ENCODE measurements at regions not wholly inside any gene's neighbourhood (a gene's known extent, or its start where the extent isn't known, plus 50 kb on each side); places are given as distances from the start of the nearest gene placed in this dataset.

DNA sequence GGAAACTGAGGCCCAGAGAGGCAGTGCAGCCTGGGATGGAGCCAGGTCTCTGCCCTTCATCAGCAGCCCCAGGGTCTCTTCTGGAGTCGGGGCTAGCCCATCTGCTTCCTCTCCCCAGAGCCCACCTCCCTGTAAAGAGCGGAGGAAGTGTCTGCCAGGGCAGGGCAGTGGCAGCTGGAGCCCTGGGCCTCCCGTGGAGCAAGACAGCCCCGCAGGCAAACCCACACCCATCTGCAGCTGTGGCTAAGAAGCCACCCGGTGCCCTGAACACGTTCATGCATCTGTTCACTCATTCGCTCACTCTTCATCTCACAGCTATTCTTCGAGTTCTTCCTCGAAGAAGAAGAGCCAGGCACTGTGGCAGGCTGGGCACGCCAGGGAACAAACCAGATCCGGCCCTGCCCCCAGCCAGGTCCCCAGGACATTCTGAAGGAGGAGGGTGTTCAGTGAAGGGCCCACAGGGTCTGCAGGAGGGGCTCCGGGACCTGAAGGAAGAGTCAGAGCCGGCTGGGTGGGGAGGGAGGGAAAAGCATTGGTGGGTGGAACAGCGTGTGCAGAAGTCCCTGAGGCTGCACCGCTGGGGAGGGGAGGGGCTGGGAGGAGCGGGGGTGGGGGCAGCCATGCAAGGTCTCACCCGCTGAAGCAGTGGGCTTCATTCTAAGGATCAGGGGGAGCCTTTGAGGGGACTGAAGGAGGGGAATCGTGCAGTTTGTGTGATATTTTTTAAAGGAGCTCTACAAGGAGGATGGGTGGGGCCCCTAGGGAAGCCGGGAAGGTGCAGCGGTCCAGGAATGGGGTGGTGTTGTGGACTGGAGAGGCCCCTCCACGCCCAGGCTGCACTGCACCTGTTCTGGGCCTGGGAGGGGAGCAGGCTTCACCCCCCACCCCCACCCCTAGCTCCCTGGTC, 99.1 kb downstream of the UNCX start:
- in situ Hi-C loops (cut with HindIII; ENCODE audit: low sequenced_read_pairs) = no loop called here
- DNase-seq (ENCODE audit: low read depth) = no peak
- TF ChIP-seq, protein P1, sequence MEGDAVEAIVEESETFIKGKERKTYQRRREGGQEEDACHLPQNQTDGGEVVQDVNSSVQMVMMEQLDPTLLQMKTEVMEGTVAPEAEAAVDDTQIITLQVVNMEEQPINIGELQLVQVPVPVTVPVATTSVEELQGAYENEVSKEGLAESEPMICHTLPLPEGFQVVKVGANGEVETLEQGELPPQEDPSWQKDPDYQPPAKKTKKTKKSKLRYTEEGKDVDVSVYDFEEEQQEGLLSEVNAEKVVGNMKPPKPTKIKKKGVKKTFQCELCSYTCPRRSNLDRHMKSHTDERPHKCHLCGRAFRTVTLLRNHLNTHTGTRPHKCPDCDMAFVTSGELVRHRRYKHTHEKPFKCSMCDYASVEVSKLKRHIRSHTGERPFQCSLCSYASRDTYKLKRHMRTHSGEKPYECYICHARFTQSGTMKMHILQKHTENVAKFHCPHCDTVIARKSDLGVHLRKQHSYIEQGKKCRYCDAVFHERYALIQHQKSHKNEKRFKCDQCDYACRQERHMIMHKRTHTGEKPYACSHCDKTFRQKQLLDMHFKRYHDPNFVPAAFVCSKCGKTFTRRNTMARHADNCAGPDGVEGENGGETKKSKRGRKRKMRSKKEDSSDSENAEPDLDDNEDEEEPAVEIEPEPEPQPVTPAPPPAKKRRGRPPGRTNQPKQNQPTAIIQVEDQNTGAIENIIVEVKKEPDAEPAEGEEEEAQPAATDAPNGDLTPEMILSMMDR (IDR thresholded peaks at IDR 0.05; ENCODE audit: low read depth, low read length, missing control alignments) = no peak
- H3K4me3 ChIP-seq (ENCODE audit: low read depth, low read length) = no peak overlapping the region

DNA sequence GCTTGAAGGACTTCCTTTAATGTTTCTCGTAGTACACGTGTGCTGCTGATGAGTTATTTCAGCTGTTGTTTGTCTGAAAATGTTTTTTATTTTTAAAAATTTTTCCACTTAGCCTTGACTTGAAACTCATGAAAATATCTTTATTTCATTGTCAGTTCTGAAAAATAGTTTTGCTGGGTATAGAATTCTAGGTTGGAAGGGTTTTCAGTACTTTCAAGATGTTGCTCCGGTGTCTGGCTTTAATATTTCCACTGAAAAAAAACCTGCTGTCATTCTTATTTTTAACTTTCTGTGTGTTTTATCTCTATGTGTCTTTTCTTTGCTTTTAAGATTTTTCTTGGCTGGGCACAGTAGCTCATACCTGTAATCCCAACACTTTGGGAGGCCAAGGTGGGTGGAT, 103.8 kb downstream of the UNCX start:
- H3K4me3 ChIP-seq (ENCODE audit: low read depth, low read length) = no peak overlapping the region
- TF ChIP-seq, protein P1 (IDR thresholded peaks at IDR 0.05; ENCODE audit: low read depth, low read length, missing control alignments) = no peak
- in situ Hi-C loops (cut with HindIII; ENCODE audit: low sequenced_read_pairs) = no loop called here
- no peak for DNase-seq (ENCODE audit: low read depth)

DNA sequence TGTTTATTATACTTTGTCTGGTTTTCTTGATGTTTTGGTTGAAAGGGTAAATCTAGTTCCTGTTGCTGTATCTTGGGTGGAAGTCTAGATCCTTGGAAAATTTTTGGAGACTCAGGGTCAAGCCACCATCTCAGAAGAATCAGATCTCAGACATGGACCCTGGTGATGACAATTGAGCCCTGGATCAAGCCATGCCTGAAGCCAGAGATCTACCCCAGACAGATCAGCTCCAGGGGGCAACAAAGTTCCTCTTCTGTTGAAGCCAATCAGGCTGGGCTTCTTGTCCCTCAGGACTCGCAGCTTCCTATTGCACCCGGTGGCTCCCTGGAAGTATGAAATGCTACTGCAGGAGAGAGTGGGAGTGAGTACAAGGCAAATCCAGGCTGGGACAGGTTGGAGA, 106.9 kb downstream of the UNCX start:
- no peak for DNase-seq (ENCODE audit: low read depth)
- H3K4me3 ChIP-seq (ENCODE audit: low read depth, low read length) = no peak overlapping the region
- in situ Hi-C loops (cut with HindIII; ENCODE audit: low sequenced_read_pairs) = no loop called here
- TF ChIP-seq, protein P1 (IDR thresholded peaks at IDR 0.05; ENCODE audit: low read depth, low read length, missing control alignments) = no peak

DNA sequence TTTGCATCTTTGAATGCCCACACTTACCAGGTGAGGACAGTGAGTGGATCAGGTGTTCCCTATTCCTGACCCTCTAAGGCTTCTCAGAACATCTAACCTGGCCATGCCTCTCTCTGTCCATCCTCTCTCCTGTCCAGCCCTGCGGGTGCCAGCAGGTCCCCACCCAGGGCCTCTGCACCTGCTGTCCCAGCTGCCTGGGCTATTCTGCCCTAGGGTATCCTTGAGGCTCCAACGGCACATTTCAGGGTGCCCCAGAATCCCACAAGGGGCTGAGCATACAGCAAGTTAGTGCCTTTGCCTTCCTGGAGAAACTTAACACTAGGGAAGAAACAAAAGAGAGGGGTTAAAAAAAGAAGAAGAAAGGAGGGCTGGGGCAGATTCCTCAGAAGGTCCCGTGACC, 107.4 kb downstream of the UNCX start:
- H3K4me3 ChIP-seq (ENCODE audit: low read depth, low read length) = no peak overlapping the region
- no peak for DNase-seq (ENCODE audit: low read depth)
- TF ChIP-seq, protein P1 (IDR thresholded peaks at IDR 0.05; ENCODE audit: low read depth, low read length, missing control alignments) = no peak
- in situ Hi-C loops (cut with HindIII; ENCODE audit: low sequenced_read_pairs) = no loop called here

DNA sequence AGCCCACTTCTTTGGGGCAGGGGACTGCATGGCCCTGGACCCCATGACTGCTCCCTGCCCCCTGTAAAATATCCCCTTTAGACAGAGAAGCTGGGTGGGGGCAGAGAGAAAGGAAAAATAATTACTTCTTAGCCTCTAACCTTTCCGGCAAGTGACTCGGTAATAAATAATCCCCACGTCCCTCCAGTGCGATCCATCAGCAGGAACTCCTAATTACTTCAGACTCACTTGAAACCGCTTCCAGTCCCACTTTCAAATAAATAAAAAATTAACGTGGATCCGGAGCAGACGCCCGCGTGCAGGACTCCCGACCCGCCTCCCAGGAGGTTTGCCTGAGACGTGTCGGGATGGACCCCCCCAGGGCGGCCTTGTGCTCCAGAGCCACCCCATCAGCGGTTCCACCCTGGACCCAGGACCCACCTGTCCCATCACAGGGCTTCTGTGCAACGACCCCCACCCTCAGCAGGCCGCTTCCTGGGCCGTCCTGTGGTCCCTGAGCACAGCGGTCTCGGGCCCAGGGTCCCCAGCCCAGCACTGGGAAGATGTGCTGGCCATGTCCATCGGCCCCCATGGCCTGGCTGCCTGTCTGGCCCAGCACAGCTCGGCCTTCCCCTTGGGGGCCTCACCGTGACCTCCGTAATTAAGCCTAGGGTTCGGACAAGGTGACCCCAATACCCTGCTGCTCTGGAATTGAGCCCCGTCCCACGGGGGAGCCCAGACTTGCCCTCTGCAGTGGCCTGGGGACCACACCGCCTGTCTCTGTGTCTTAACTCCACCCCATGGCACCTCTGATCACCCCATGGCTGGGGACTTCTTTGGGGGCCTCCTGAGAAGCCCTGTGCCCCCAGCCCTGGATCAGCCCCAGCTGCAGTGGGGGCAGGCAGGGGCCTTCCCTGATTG, 108.0 kb downstream of the UNCX start:
- in situ Hi-C loops (cut with HindIII; ENCODE audit: low sequenced_read_pairs) = no loop called here
- no peak overlapping the region for H3K4me3 ChIP-seq (ENCODE audit: low read depth, low read length)
- DNase-seq (ENCODE audit: low read depth) = no peak
- TF ChIP-seq, protein P1 (IDR thresholded peaks at IDR 0.05; ENCODE audit: low read depth, low read length, missing control alignments) = no peak

DNA sequence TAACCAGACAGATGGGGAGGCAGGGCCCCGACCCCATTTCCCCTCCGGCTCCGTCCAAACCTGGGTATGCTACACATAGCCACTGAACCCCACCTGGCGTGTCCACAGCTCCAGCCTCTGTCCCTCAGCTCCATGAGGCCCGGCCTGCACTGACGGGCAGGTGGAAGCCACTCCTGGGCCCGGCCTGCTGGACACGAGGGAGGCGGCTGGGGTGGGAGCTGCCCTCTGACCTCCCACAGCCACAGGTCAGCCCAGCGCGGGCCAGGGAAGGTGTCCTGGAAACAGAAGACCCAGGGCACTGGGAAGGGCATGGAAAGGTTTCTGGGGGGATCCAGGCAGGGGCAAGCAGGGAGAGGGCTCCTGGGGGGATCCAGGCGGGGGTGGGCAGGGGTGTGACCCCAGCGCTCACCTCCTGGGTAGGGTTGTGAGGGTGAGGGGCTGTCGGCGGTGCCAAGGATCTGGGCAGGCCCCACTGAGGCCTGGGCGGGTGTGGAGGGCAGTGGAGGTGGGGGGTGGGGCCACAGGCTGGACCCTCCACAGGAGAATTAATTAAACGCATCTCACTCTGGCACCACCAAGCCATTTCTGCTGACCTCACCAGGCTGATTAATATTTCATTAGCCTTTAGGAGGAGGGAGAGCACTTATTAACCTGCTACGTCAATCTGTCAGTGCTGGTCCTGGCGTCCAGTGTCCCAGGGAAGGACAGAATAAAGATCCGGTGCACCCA, 108.9 kb downstream of the UNCX start:
- in situ Hi-C loops (cut with HindIII; ENCODE audit: low sequenced_read_pairs) = no loop called here
- TF ChIP-seq, protein P1 (IDR thresholded peaks at IDR 0.05; ENCODE audit: low read depth, low read length, missing control alignments) = no peak
- no peak overlapping the region for H3K4me3 ChIP-seq (ENCODE audit: low read depth, low read length)
- DNase-seq (ENCODE audit: low read depth) = no peak
